HG02642 (cell line): ENCODE measurements at regions not wholly inside any gene's neighbourhood (a gene's known extent, or its start where the extent isn't known, plus 50 kb on each side); places are given as distances from the start of the nearest gene placed in this dataset.

Experiments
- ATAC-seq: cut with Tn5 transposase; IDR thresholded peaks from one replicate; pipeline ENCODE4 v1.9.1; 2021; ENCODE audit warnings: mild to moderate bottlenecking; ENCODE audit not compliant: unreplicated experiment, poor library complexity

GRCh38 chr12:85720308-85721033, 115.7 kb downstream of the RASSF9 start:
- no peak for ATAC-seq

- ATAC-seq, result no peak
Measured at GRCh38 chr12:85725991-85726390, 110.2 kb downstream of the RASSF9 start.

- ATAC-seq, result no peak
Measured at GRCh38 chr12:85733221-85733840, 102.9 kb downstream of the RASSF9 start.

GRCh38 chr12:85733984-85734383, 102.2 kb downstream of the RASSF9 start:
- no peak for ATAC-seq

- no peak for ATAC-seq
Measured at GRCh38 chr12:85740186-85740585, 96.0 kb downstream of the RASSF9 start.

GRCh38 chr12:85741046-85741445, 95.2 kb downstream of the RASSF9 start:
- ATAC-seq, result no peak

- no peak for ATAC-seq
Measured at GRCh38 chr12:85747941-85748495, 88.2 kb downstream of the RASSF9 start.
